Activated CD8-positive, alpha-beta memory T cell treated with anti-CD3 and anti-CD28 coated beads for 1 hour (primary cell): ENCODE measurements at regions not wholly inside any gene's neighbourhood (a gene's known extent, or its start where the extent isn't known, plus 50 kb on each side); places are given as distances from the start of the nearest gene placed in this dataset.

Experiments
- DNase-seq, 2 donors: peaks; one replicate each; pipeline ENCODE4 v3.0.0-alpha.2; 2020; ENCODE audit warnings: low read depth in 1 of 2; ENCODE audit errors: extremely low read depth in 1 of 2

GRCh38 chr14:86882818-86883217 is 1110.2 kb downstream of the GALC start:
- no peak for DNase-seq

- DNase-seq = no peak
Observed at GRCh38 chr14:86865934-86866333, 1127.0 kb downstream of the GALC start.

GRCh38 chr14:86858591-86858990 is 1134.4 kb downstream of the GALC start:
- no peak for DNase-seq

GRCh38 chr14:86858031-86858430 is 1135.0 kb downstream of the GALC start:
- DNase-seq = no peak

- no peak for DNase-seq
Observed at GRCh38 chr14:86852530-86852929, 1140.5 kb downstream of the GALC start.

- no peak for DNase-seq
Observed at GRCh38 chr14:86847140-86847539, 1145.8 kb downstream of the GALC start.

- DNase-seq = no peak
Observed at GRCh38 chr14:86838363-86838762, 1154.6 kb downstream of the GALC start.

GRCh38 chr14:86826661-86827060 is 1166.3 kb downstream of the GALC start:
- no peak for DNase-seq

GRCh38 chr14:86824167-86824566 is 1168.8 kb downstream of the GALC start:
- no peak for DNase-seq

GRCh38 chr14:86823581-86823980 is 1169.4 kb downstream of the GALC start:
- DNase-seq = no peak

- no peak for DNase-seq
Observed at GRCh38 chr14:86815341-86815740, 1177.6 kb downstream of the GALC start.

GRCh38 chr14:86802726-86803125 is 1190.3 kb downstream of the GALC start:
- DNase-seq = no peak

GRCh38 chr14:86799244-86799647 is 1193.7 kb downstream of the GALC start:
- DNase-seq = no peak

GRCh38 chr14:86798330-86798729 is 1194.7 kb downstream of the GALC start:
- DNase-seq = no peak

GRCh38 chr14:86797075-86797351 is 1196.0 kb downstream of the GALC start:
- no peak for DNase-seq

GRCh38 chr14:86796221-86797074 is 1196.5 kb downstream of the GALC start:
- DNase-seq = no peak

GRCh38 chr14:86794689-86795088 is 1198.3 kb downstream of the GALC start:
- DNase-seq = no peak

GRCh38 chr14:86790408-86791364 is 1202.3 kb downstream of the GALC start:
- no peak for DNase-seq

- no peak for DNase-seq
Observed at GRCh38 chr14:86788224-86788623, 1204.8 kb downstream of the GALC start.

GRCh38 chr14:86787717-86788116 is 1205.3 kb downstream of the GALC start:
- DNase-seq = no peak

GRCh38 chr14:86782092-86782580 is 1210.8 kb downstream of the GALC start:
- DNase-seq = no peak
